A549 (cell line): ENCODE measurements at regions not wholly inside any gene's neighbourhood (a gene's known extent, or its start where the extent isn't known, plus 50 kb on each side); places are given as distances from the start of the nearest gene placed in this dataset.

Source experiments
- ATAC-seq, 2 experiments: fragments of 200-7000 bp in 1 of 2; fragments of >200 bp in 1 of 2; cut with Nextera tagmentation in 1 of 2; cut with Tn5 transposase in 1 of 2; 3 replicates each; pipeline versions ENCODE4 v1.8.0 to v1.9.1; 2018 to 2020; ENCODE audit warnings: mild to moderate bottlenecking in 1 of 2, moderate library complexity in 1 of 2
- CTCF ChIA-PET: fragments of 300-600 bp; sonication (Branson Sonifier 250); formaldehyde crosslinking; extraction: SDS; loops from one replicate; lab custom pipeline; 2021; ENCODE audit warnings: antibody characterized with exemption, inconsistent platforms; lab: Yijun Ruan, JAX
- POLR2A ChIA-PET: fragments of 350-600 bp; formaldehyde crosslinking; extraction: SDS; loops from one replicate; lab custom pipeline; 2021; ENCODE audit warnings: antibody characterized with exemption, inconsistent platforms; lab: Yijun Ruan, JAX
- DNase-seq, 2 experiments: peaks; one replicate each; pipeline versions ENCODE4 v3.0.0 to v3.0.0-alpha.2; 2011 to 2016; ENCODE audit warnings: low read depth in 1 of 2, low spot score in 1 of 2
- FAIRE-seq: peaks from 2 replicates; lab custom pipeline; 2011; peaks lifted over from hg19 to GRCh38; lab: Jason Lieb, UNC
- H3K27ac ChIP-seq, 2 experiments: fragments of >200 bp; sonication (Bioruptor Twin); formaldehyde crosslinking; 3 replicates each; pipeline ENCODE4 v1.5.1; 2016 to 2017
- H3K4me1 ChIP-seq: fragments of >200 bp; sonication (Bioruptor Twin); formaldehyde crosslinking; 3 replicates; pipeline ENCODE4 v1.6.1; 2016
- H3K4me2 ChIP-seq: fragments of >200 bp; sonication (Bioruptor Twin); formaldehyde crosslinking; 3 replicates; pipeline ENCODE4 v1.6.1; 2016
- H3K4me3 ChIP-seq: fragments of >200 bp; sonication (Bioruptor Twin); formaldehyde crosslinking; 3 replicates; pipeline ENCODE4 v1.5.1; 2016
- H3K9me3 ChIP-seq: fragments of >200 bp; sonication (Bioruptor Twin); formaldehyde crosslinking; 3 replicates; pipeline ENCODE4 v1.6.1; 2016
- BHLHE40 ChIP-seq: IDR thresholded peaks from 2 replicates; pipeline ENCODE4 v1.6.1; 2012; ENCODE audit warnings: low read depth, low read length, inconsistent platforms
- CBX2 ChIP-seq: fragments of 200-600 bp; sonication (generic); IDR thresholded peaks from 2 replicates; pipeline ENCODE4 v1.6.1; 2016; ENCODE audit warnings: low read depth, mild to moderate bottlenecking, borderline replicate concordance
- CEBPB ChIP-seq, 2 experiments: fragments of >200 bp in 1 of 2; sonication (Bioruptor Twin) in 1 of 2; formaldehyde crosslinking in 1 of 2; IDR thresholded peaks; 2 replicates each; pipeline ENCODE4 v1.6.1; 2012 to 2016
- CHD2 ChIP-seq: fragments of 150-350 bp; IDR thresholded peaks from 2 replicates; pipeline ENCODE4 v1.6.1; 2014; ENCODE audit warnings: low read length; ENCODE audit not compliant: partially characterized antibody
- EHF ChIP-seq: fragments of 250-450 bp; sonication (Bioruptor Pico); IDR thresholded peaks from 2 replicates; pipeline ENCODE4 v1.5.0; 2020; ENCODE audit warnings: mild to moderate bottlenecking
- EP300 ChIP-seq, 2 experiments: fragments of >200 bp; sonication (Bioruptor Twin); formaldehyde crosslinking; IDR thresholded peaks; 2 replicates in 1 of 2; 3 replicates in 1 of 2; pipeline ENCODE4 v1.6.1; 2016 to 2017
- GATA3 ChIP-seq: IDR thresholded peaks from 2 replicates; pipeline ENCODE4 v1.6.1; 2012; ENCODE audit warnings: borderline replicate concordance
- HOXB13 ChIP-seq: fragments of 250-450 bp; sonication (Bioruptor Pico); IDR thresholded peaks from 2 replicates; pipeline ENCODE4 v1.5.0; 2020; ENCODE audit warnings: low read depth, mild to moderate bottlenecking, moderate library complexity
- HOXB5 ChIP-seq: fragments of 250-450 bp; sonication (Bioruptor Pico); IDR thresholded peaks from 2 replicates; pipeline ENCODE4 v1.5.0; 2020; ENCODE audit warnings: mild to moderate bottlenecking, moderate library complexity
- JUN ChIP-seq, 2 experiments: fragments of >200 bp; sonication (Bioruptor Twin); formaldehyde crosslinking; IDR thresholded peaks; 2 replicates in 1 of 2; 3 replicates in 1 of 2; pipeline ENCODE4 v1.6.1; 2016 to 2017
- JUNB ChIP-seq: fragments of >200 bp; sonication (Bioruptor Twin); formaldehyde crosslinking; IDR thresholded peaks from 2 replicates; pipeline ENCODE4 v1.6.1; 2016
- KDM1A ChIP-seq: fragments of 200-600 bp; sonication (generic); IDR thresholded peaks from 2 replicates; pipeline ENCODE4 v1.6.1; 2016; ENCODE audit warnings: low read depth, mild to moderate bottlenecking
- KDM5A ChIP-seq: fragments of 200-600 bp; sonication (generic); IDR thresholded peaks from 2 replicates; pipeline ENCODE4 v1.6.1; 2016; ENCODE audit warnings: antibody characterized with exemption, mild to moderate bottlenecking
- MAFK ChIP-seq: fragments of 450-650 bp; IDR thresholded peaks from 2 replicates; pipeline ENCODE4 v1.6.1; 2014; ENCODE audit not compliant: partially characterized antibody
- MYC ChIP-seq: IDR thresholded peaks from 2 replicates; pipeline ENCODE4 v1.6.1; 2012; ENCODE audit warnings: mild to moderate bottlenecking, inconsistent platforms, low read length, improper control_type of control experiment, borderline replicate concordance
- NFE2L2 ChIP-seq: fragments of 150-350 bp; conservative IDR thresholded peaks from 2 replicates; pipeline ENCODE4 v1.6.1; 2014; ENCODE audit warnings: low read length
- PHF8 ChIP-seq: fragments of 200-600 bp; sonication (generic); IDR thresholded peaks from 2 replicates; pipeline ENCODE4 v1.6.1; 2016; ENCODE audit warnings: low read depth, mild to moderate bottlenecking, antibody characterized with exemption, moderate library complexity, borderline replicate concordance
- POLR2A ChIP-seq: IDR thresholded peaks from 2 replicates; pipeline ENCODE4 v1.6.1; 2012; ENCODE audit warnings: mild to moderate bottlenecking, low read length
- SMC3 ChIP-seq: fragments of >200 bp; sonication (Bioruptor Twin); formaldehyde crosslinking; IDR thresholded peaks from 3 replicates; pipeline ENCODE4 v1.6.1; 2018; ENCODE audit warnings: inconsistent platforms
- TFCP2L1 ChIP-seq: fragments of 250-450 bp; sonication (Bioruptor Pico); IDR thresholded peaks from 2 replicates; pipeline ENCODE4 v1.5.0; 2021; ENCODE audit warnings: mild to moderate bottlenecking
- ZC3H11A ChIP-seq: fragments of 450-650 bp; IDR thresholded peaks from 2 replicates; pipeline ENCODE4 v1.6.1; 2014; ENCODE audit warnings: antibody characterized with exemption, mild to moderate bottlenecking
- ZSCAN20 ChIP-seq: fragments of 250-450 bp; sonication (Bioruptor Pico); IDR thresholded peaks from 2 replicates; pipeline ENCODE4 v1.8.0; 2022; ENCODE audit warnings: mild to moderate bottlenecking, moderate library complexity
- WGBS: methylation state at CpG from one replicate; pipeline ENCODE4 v1.1.6; 2017; ENCODE audit errors: missing lambda C conversion rate; 5-methylcytosine and 5-hydroxymethylcytosine counted together

DNA sequence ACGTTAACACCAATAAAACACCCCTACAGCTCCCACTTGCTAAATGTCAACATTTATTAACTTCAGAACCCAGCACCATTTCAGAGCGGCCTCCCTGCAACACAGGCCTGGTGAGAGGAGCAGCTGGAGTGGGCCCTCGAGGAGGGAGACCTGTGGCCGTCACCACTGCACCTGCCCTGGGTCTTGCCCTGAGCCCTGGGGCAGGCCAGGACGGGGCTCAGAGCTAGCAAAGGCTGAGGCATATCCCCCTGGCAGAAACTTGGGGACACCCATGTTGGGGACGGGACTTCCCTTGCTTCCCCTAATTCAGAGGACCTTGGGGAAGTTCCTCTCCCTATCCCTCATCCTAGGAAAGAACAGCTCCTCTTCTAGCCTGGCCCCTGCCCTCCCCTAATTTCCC, 137.3 kb upstream of the THY1 start (continued):
- TF ChIP-seq NFE2L2 = no peak
- TF ChIP-seq JUNB = no peak
- no peak for TF ChIP-seq SMC3
- TF ChIP-seq CBX2 = no peak

DNA sequence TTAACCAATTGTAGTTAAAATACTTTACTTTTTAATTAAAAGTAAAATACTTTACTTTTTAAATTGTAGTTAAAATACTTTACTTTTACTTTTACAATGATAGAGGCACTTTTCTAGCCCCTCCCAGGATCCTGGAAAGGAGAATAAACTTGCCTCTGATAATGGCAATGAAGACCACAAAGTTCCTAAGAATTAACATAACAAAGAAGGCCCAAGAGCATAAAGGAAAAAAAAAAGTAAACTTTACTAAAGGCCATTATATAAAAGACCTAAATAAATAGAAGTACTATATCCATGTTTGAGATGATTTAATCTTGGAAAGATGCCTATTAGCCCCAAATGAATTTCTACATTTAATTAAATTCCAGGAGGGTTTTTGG, 129.1 kb upstream of the THY1 start:
- Histone ChIP-seq H3K4me1 (no peaks in the 10 kb centered on the region), H3K4me3 (no peak overlapping the region), H3K4me2 (no peak overlapping the region), H3K9me3 (0 out of 3 replicates have a peak, but pooled peaks cover 2% of the 10 kb centered on the region), H3K27ac (no peak overlapping the region)
- ChIA-PET POLR2A (no interaction called here), CTCF (no interaction called here)
- no peak for DNase-seq
- TF ChIP-seq CHD2 = no peak
- no peak for TF ChIP-seq BHLHE40
- no peak for TF ChIP-seq MYC
- ATAC-seq = no peak
- FAIRE-seq = no peak

DNA sequence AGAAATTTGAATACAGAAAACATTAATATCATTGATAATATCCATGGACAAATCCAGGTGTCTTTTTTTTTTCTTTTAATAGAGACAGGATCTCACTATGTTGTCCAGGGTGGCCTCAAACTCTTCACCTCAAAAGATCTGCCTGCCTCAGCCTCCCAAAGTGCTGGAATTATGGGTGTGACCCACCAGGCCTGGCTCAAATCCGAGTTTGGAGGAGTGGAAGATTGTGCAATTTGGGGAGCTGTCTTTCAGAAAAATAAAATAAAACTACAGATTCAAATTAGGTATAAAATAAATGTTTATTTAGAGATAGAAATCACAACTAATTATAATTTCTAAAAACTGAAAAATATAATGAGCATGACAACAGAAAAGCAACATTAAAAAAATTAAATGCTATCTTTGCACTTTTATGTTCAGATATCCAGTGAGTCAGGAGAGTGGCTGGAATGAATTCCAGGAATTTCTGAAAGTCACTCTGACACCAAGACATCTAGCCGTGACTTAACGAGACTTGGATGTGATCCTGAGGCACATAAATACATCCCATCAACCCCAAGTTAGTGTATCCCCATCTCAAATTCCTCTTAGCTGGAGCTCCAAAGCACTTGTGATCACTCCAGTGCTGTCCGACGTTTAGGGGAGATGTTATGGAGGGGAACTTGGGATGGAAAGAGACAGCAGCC, 128.6 kb upstream of the THY1 start:
- no peaks in the 10 kb centered on the region for H3K4me1 ChIP-seq
- POLR2A ChIA-PET = no interaction called here
- WGBS = 54% methylated on average over 5 of the region's 5 CpGs
- no peak overlapping the region for H3K4me2 ChIP-seq
- H3K9me3 ChIP-seq = 0 out of 3 replicates have a peak, but pooled peaks cover 2% of the 10 kb centered on the region
- DNase-seq (no peak), FAIRE-seq (no peak), ATAC-seq (no peak)
- H3K4me3 ChIP-seq = no peak overlapping the region
- CTCF ChIA-PET = interaction anchor here (2.3 kb wide), 1 partner anchor 17 kb away, joined by 6 read pairs; no protein-coding TSS in a partner anchor
- no peak for TF ChIP-seq EP300 (IDR thresholded peaks at IDR 0.05)
- no peak for TF ChIP-seq SMC3
- no peak for TF ChIP-seq PHF8
- TF ChIP-seq, all 56 proteins: peak for 0
- no peak overlapping the region for H3K27ac ChIP-seq

DNA sequence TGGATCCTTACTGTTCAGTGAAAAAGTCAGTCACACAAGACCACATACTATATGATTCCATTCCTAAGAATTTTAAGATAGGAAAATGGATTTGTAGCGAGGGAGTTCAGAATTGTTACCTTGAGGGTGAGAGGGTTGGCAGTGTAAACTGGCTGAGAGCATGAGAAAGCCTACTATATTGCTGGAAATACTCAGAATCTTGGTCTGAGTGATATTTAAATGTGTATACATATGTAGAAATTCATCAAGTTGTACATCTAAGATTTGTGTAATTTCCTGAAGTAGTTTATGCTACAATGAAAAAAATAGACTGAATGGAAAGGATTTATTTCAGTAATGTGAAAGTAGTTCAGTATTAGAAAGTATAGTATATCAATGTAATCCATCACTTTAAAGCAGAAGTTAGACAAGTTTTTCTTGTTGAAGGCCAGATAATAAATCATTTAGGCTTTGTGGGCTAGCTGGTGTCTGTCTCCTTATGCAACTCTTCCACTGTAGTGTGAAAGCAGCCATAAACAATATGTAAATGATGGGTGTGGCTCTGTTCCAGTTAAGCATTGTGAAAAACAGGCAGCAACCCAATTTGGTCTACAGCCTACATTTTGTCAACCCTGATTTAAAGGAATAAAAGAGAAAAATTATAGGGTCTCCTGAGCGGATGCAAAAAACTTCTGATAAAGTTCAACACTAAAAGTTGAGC, 127.2 kb upstream of the THY1 start:
- CTCF ChIA-PET = interaction anchor here (1.0 to 2.3 kb wide), 2 partner anchors 11 to 16 kb away, joined by 3 to 6 read pairs; no protein-coding TSS in a partner anchor
- ATAC-seq = no peak

DNA sequence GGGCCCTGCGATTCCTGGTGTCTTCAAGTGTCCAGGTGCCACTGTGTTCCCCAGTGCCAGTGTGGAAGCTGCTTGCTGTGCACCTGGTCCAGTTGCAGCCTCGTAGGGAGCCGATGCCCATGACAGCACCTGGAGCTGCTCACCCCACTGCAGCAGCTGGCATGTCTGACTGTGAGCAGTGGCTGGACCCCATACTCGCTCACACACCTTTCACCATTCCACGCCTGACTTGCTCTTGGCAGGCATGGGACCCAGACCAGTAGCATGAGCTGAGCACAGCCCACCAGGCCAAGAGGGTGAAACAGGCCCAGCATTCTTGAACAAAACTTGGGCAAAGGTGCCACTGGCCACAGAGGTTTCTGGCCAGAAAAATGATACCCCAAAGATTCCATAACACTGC, 124.5 kb upstream of the THY1 start:
- CTCF ChIA-PET = interaction anchor here (0.9 to 1.7 kb wide), 3 partner anchors 14 to 67 kb away, joined by 3 to 5 read pairs (median 4); no protein-coding TSS in a partner anchor
- POLR2A ChIA-PET = no interaction called here
- WGBS = 46% methylated on average over 5 of the region's 5 CpGs
- TF ChIP-seq MAFK (no peak), POLR2A (no peak), GATA3 (no peak), SMC3 (no peak), KDM1A (no peak), HOXB13 (no peak), BHLHE40 (no peak), HOXB5 (CRISPR knock-in tag) (no peak), ZC3H11A (no peak), MYC (no peak), NFE2L2 (no peak)
- Histone ChIP-seq H3K9me3 (0 out of 3 replicates have a peak, but pooled peaks cover 2% of the 10 kb centered on the region), H3K27ac (no peak overlapping the region), H3K4me1 (no peaks in the 10 kb centered on the region), H3K4me2 (no peak overlapping the region), H3K4me3 (no peak overlapping the region)
- FAIRE-seq (no peak), DNase-seq (no peak), ATAC-seq (no peak)

More for the DNA sequence above, 127.2 kb upstream of the THY1 start:
- Histone ChIP-seq H3K4me2 (no peak overlapping the region), H3K27ac (no peak overlapping the region), H3K4me3 (no peak overlapping the region), H3K4me1 (no peaks in the 10 kb centered on the region), H3K9me3 (0 out of 3 replicates have a peak, but pooled peaks cover 2% of the 10 kb centered on the region)
- POLR2A ChIA-PET = no interaction called here
- FAIRE-seq (no peak), DNase-seq (no peak)
- WGBS = 10% methylated on average over 2 of the region's 2 CpGs
- TF ChIP-seq JUN (IDR thresholded peaks at IDR 0.05) = no peak
- no peak for TF ChIP-seq EHF (CRISPR knock-in tag)
- no peak for TF ChIP-seq CEBPB (IDR thresholded peaks at IDR 0.05)
- TF ChIP-seq KDM1A = no peak
- no peak for TF ChIP-seq ZSCAN20 (CRISPR knock-in tag)
- no peak for TF ChIP-seq KDM5A
- no peak for TF ChIP-seq TFCP2L1
- no peak for TF ChIP-seq EP300 (IDR thresholded peaks at IDR 0.05)
- TF ChIP-seq HOXB13 = no peak
- no peak for TF ChIP-seq BHLHE40
